GM12892 (cell line): ENCODE measurements at regions not wholly inside any gene's neighbourhood (a gene's known extent, or its start where the extent isn't known, plus 50 kb on each side); places are given as distances from the start of the nearest gene placed in this dataset.

ENCODE experiments used
- DNase-seq: peaks from one replicate; pipeline ENCODE4 v3.0.0; 2011; ENCODE audit not compliant: insufficient read length
- FAIRE-seq: peaks from 2 replicates; lab custom pipeline; 2011; peaks lifted over from hg19 to GRCh38; lab: Jason Lieb, UNC
- POLR2A ChIP-seq: IDR thresholded peaks from 2 replicates; pipeline ENCODE4 v1.6.1; 2011; ENCODE audit warnings: low read depth, low read length, control low read depth
- POLR2AphosphoS5 ChIP-seq: IDR thresholded peaks from 2 replicates; pipeline ENCODE4 v1.6.1; 2011; ENCODE audit warnings: low read depth, low read length, control low read depth
- TAF1 ChIP-seq: IDR thresholded peaks from 2 replicates; pipeline ENCODE4 v1.6.1; 2011; ENCODE audit warnings: low read depth, mild to moderate bottlenecking, control low read depth, low read length, borderline replicate concordance

GRCh38 chr10:56547163-56547562 is 186.1 kb upstream of the ZWINT start:
- TF ChIP-seq POLR2AphosphoS5: no peak
- TF ChIP-seq POLR2A: no peak
- no peak for TF ChIP-seq TAF1
- DNase-seq (no peak), FAIRE-seq (no peak)

- TF ChIP-seq POLR2A (no peak), POLR2AphosphoS5 (no peak), TAF1 (no peak)
- FAIRE-seq (no peak), DNase-seq (no peak)
These were observed 176.9 kb upstream of the ZWINT start for GRCh38 chr10:56537984-56538383.

GRCh38 chr10:56522166-56522565 is 161.1 kb upstream of the ZWINT start:
- no peak for TF ChIP-seq POLR2AphosphoS5
- no peak for TF ChIP-seq POLR2A
- no peak for TF ChIP-seq TAF1

GRCh38 chr10:56508562-56508961 is 147.5 kb upstream of the ZWINT start:
- FAIRE-seq: no peak
- DNase-seq: no peak
- TF ChIP-seq TAF1 (no peak), POLR2AphosphoS5 (no peak), POLR2A (no peak)

More at GRCh38 chr10:56522166-56522565, 161.1 kb upstream of the ZWINT start:
- no peak for DNase-seq
- no peak for FAIRE-seq

- FAIRE-seq: no peak
- no peak for TF ChIP-seq POLR2AphosphoS5
- no peak for TF ChIP-seq POLR2A
- TF ChIP-seq TAF1: no peak
- DNase-seq: no peak
These were observed 146.0 kb upstream of the ZWINT start for GRCh38 chr10:56507033-56507432.

GRCh38 chr10:56505555-56505954 is 144.5 kb upstream of the ZWINT start:
- DNase-seq: no peak
- TF ChIP-seq TAF1 (no peak), POLR2AphosphoS5 (no peak), POLR2A (no peak)
- FAIRE-seq: no peak

GRCh38 chr10:56496186-56496486 is 135.1 kb upstream of the ZWINT start:
- FAIRE-seq (no peak), DNase-seq (no peak)
- no peak for TF ChIP-seq POLR2A
- TF ChIP-seq TAF1: no peak
- no peak for TF ChIP-seq POLR2AphosphoS5

- DNase-seq (no peak), FAIRE-seq (no peak)
- no peak for TF ChIP-seq POLR2AphosphoS5
- no peak for TF ChIP-seq POLR2A
- TF ChIP-seq TAF1: no peak
These were observed 126.7 kb upstream of the ZWINT start for GRCh38 chr10:56487746-56488145.

GRCh38 chr10:56481521-56482091 is 120.5 kb upstream of the ZWINT start:
- FAIRE-seq: no peak
- TF ChIP-seq POLR2AphosphoS5: no peak
- no peak for TF ChIP-seq POLR2A
- TF ChIP-seq TAF1: no peak
- DNase-seq: no peak

GRCh38 chr10:56472978-56473377 is 111.9 kb upstream of the ZWINT start:
- TF ChIP-seq POLR2A (no peak), TAF1 (no peak), POLR2AphosphoS5 (no peak)
- no peak for FAIRE-seq
- DNase-seq: no peak

GRCh38 chr10:56470701-56471100 is 109.6 kb upstream of the ZWINT start:
- TF ChIP-seq POLR2AphosphoS5 (no peak), POLR2A (no peak), TAF1 (no peak)
- no peak for DNase-seq
- no peak for FAIRE-seq

- TF ChIP-seq POLR2AphosphoS5 (no peak), TAF1 (no peak), POLR2A (no peak)
- FAIRE-seq (no peak), DNase-seq (no peak)
These were observed 108.4 kb upstream of the ZWINT start for GRCh38 chr10:56469482-56469881.

- DNase-seq: no peak
- TF ChIP-seq POLR2AphosphoS5 (no peak), POLR2A (no peak), TAF1 (no peak)
- FAIRE-seq: no peak
These were observed 104.9 kb upstream of the ZWINT start for GRCh38 chr10:56466005-56466404.
